Activated T-cell treated with anti-CD3 and anti-CD28 coated beads, Interleukin-2, amount 50 U/mL, for 48 hours (primary cell): ENCODE measurements at regions not wholly inside any gene's neighbourhood (a gene's known extent, or its start where the extent isn't known, plus 50 kb on each side); places are given as distances from the start of the nearest gene placed in this dataset.

Experiments
- DNase-seq, 2 experiments: peaks; one replicate each; pipeline ENCODE4 v3.0.0-alpha.2; 2020

- DNase-seq, result no peak
These were observed 88.8 kb upstream of the ZBTB40 start for GRCh38 chr1:22362626-22363402.

GRCh38 chr1:22363403-22364325, 88.0 kb upstream of the ZBTB40 start:
- no peak for DNase-seq

DNA sequence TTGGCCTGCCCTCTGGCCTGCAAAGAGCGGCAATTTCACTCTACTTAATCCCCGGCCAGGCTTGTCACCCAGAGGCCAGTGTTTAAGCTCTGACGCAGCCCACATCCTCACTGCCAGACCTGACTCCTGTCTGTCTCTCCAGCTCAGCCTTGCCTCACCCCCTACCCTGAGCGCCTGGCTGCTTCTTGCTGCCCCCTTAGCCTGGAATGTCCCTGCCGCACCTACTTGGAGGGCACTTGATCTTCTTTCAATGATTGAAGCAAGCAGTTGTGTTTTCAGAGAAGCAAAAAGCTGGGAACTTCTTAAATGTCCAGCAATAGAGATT, 87.4 kb upstream of the ZBTB40 start:
- no peak for DNase-seq

GRCh38 chr1:22364764-22365163, 86.9 kb upstream of the ZBTB40 start:
- DNase-seq, result no peak

GRCh38 chr1:22365331-22366295, 86.0 kb upstream of the ZBTB40 start:
- no peak for DNase-seq

DNA sequence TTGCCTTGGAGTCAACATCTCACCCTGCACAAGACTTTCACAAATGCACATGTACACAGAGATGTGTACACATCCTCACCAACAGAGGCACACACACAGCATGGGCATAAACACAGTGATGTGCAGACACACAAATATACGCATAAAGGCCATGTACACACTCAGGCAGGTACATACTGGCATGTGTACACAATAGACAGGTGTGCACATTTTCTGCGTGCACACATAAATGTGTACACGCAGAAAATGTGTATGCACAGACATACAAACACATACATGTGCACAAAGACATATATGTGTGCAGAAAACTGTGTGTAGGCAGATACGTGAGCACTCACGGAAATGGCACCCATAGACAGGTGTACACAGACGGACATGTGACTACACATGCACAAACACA, 85.3 kb upstream of the ZBTB40 start:
- DNase-seq, result no peak

- DNase-seq, result no peak
These were observed 83.5 kb upstream of the ZBTB40 start for GRCh38 chr1:22368125-22368524.

DNA sequence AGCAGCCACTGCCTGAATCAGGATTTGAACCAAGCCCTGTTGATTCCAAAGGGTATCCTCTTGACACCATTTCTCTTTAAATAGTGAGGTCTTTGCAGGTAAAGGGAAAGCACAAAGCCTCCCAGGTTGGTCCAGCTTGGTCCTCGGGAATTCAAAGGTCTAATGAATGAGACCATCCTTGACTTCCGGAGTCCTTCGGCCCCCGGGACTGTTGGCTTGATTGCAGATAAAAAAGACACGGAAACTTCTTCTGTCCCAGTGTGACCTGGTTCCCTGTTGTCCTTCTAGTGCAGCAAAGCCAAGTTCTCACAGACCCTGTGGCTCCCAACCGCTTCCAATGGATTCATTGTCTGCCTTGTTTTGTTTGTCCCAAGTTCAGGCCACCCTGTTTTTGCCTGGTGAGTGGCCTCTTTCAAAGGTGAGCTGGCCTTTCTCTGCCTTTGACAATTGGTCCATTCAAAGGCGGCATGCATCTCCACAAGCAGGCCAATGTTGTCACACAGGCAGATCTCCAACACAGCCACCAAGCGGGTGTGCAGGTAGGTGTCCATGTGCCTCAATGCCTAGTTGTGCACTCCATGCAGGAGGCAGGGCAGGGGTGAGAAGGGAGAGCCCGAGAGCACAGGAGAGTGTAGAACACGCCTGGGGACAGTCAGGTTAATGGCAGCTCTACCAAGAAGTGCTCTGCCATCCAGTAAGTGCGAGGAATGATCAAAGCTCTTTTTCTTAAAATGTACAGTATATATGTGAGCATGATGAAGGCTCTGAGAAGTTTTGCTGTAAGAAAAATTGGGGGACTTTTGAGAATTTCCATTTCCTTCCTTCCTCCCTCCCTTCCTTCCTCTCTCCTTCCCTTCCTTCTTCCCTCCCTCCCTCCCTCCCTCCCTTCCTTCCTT, 82.1 kb upstream of the ZBTB40 start:
- no peak for DNase-seq

GRCh38 chr1:22370190-22370498, 81.5 kb upstream of the ZBTB40 start:
- DNase-seq, result no peak

- DNase-seq, result no peak
These were observed 80.2 kb upstream of the ZBTB40 start for GRCh38 chr1:22371408-22371807.

GRCh38 chr1:22373252-22373651, 78.4 kb upstream of the ZBTB40 start:
- DNase-seq, result no peak

- no peak for DNase-seq
These were observed 77.7 kb upstream of the ZBTB40 start for GRCh38 chr1:22374001-22374400.

GRCh38 chr1:22375601-22376000, 76.0 kb upstream of the ZBTB40 start:
- DNase-seq, result no peak

- no peak for DNase-seq
These were observed 75.7 kb upstream of the ZBTB40 start for GRCh38 chr1:22376001-22376400.

DNA sequence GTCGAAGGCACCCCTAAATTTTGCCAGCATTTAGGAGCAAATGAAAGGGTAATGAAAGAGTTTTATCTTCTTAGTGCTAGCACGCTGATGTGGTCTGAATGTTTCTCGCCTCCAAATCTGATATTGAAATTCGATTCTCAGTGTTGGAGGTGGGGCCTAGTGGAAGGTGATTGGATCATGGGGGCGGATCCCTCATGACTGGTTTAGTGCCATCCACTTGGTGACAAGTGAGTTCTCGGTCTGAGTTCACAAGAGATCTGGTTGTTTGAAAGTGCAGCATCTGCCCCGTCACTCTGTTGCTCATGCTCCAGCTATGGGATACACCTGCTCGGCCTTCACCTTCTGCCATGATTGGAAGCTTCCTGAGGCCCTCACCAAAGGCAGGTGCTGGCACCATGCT, 75.1 kb upstream of the ZBTB40 start:
- DNase-seq, result no peak

GRCh38 chr1:22376976-22377375, 74.7 kb upstream of the ZBTB40 start:
- no peak for DNase-seq

- DNase-seq, result no peak
These were observed 72.1 kb upstream of the ZBTB40 start for GRCh38 chr1:22379566-22379965.

GRCh38 chr1:22380024-22380785, 71.4 kb upstream of the ZBTB40 start:
- DNase-seq, result no peak

DNA sequence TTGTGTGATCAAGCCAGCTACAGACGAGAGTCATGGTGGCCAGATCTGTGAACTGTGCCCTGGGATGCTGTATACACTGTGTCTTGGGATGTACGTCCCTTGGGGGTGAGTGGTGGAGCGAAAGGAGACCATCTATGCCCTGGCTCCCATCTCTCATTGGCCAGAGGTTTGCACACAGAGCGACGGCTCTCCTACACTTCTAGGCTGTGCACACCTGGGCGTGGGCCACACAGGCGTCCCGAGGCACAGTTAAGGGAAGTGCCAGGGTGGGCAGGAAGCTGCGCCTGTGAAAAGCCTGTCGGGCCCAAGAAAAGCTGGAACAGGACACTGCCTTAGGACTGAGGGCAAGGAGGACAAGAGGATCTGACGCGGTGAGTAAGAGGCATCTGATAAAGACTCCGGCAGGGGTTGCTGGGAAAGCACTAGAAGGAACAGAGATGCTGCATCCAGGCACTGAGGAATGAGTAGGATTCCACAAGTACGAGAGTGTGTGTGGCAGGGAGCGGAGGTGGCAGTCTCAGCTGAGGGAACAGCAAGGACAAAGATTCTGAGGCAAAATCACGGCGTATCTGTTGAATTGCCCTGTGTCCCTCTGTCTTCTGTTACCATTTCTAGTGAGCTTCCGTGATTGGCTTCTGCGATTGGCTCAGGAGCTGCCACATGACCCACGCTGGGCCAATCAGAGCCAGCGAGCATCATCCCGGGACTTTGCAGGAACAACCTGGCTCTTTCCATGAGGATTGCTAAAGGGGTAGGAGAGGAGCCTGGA, 67.9 kb upstream of the ZBTB40 start:
- no peak for DNase-seq

DNA sequence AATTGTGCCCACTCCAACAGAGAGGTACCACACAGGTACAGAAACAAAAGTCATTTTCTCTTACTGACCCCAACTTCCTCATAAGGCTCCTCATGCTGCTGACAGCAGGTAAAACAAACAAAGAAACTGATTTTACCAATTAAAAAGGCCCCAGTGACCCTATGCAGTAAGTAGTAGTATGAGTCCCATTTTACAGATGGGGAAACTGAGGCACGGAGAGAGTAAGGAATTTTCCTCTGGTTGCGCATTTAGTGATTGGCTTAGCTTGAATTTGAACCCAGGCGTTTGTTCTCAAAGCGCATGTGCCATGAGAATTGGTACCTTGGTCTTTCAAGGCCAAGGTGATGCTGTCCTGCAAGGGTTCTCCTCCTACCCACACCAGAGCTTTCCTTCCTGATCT, 66.1 kb upstream of the ZBTB40 start:
- no peak for DNase-seq

- no peak for DNase-seq
These were observed 64.9 kb upstream of the ZBTB40 start for GRCh38 chr1:22386774-22387173.
